GM23338 (cell line): ENCODE measurements at regions not wholly inside any gene's neighbourhood (a gene's known extent, or its start where the extent isn't known, plus 50 kb on each side); places are given as distances from the start of the nearest gene placed in this dataset.

Experiments
- ATAC-seq: fragments of 200-7000 bp; cut with Tn5 transposase; 3 replicates; pipeline ENCODE4 v1.9.1; 2020
- DNase-seq: peaks from one replicate; pipeline ENCODE4 v3.0.0-alpha.2; 2015; ENCODE audit warnings: low spot score
- H2AFZ ChIP-seq: fragments of 200-600 bp; sonication (generic); 2 replicates; pipeline ENCODE4 v1.8.0; 2016; ENCODE audit warnings: antibody characterized with exemption, mild to moderate bottlenecking, moderate library complexity
- H3F3A ChIP-seq: fragments of 200-600 bp; sonication (generic); replicated peaks from 2 replicates; pipeline ENCODE4 v1.8.0; 2017; ENCODE audit warnings: antibody characterized with exemption, mixed run types, low read depth
- H3K27ac ChIP-seq: fragments of 200-600 bp; sonication (generic); 2 replicates; pipeline ENCODE4 v1.6.1; 2016; ENCODE audit warnings: low read depth
- H3K27me3 ChIP-seq: fragments of 200-600 bp; sonication (generic); 2 replicates; pipeline ENCODE4 v1.8.0; 2016; ENCODE audit warnings: mild to moderate bottlenecking, mixed run types, moderate library complexity; ENCODE audit not compliant: insufficient read depth
- H3K36me3 ChIP-seq: fragments of 200-600 bp; sonication (generic); 2 replicates; pipeline ENCODE4 v1.8.0; 2016; ENCODE audit warnings: mild to moderate bottlenecking; ENCODE audit not compliant: insufficient read depth
- H3K4me1 ChIP-seq: fragments of 200-600 bp; sonication (generic); 2 replicates; pipeline ENCODE4 v1.8.0; 2016; ENCODE audit warnings: mild to moderate bottlenecking, moderate library complexity; ENCODE audit not compliant: insufficient read depth
- H3K4me2 ChIP-seq: fragments of 200-600 bp; sonication (generic); 2 replicates; pipeline ENCODE4 v1.7.1; 2017; ENCODE audit warnings: mixed run types
- H3K4me3 ChIP-seq: fragments of 200-600 bp; sonication (generic); 2 replicates; pipeline ENCODE4 v1.6.1; 2016; ENCODE audit warnings: mixed run types
- H3K79me2 ChIP-seq: fragments of 200-600 bp; sonication (generic); replicated peaks from 2 replicates; pipeline ENCODE4 v1.8.0; 2017; ENCODE audit warnings: mild to moderate bottlenecking; ENCODE audit not compliant: insufficient read depth
- H3K9me2 ChIP-seq: fragments of 200-600 bp; sonication (generic); 2 replicates; pipeline ENCODE4 v1.8.0; 2017; ENCODE audit not compliant: insufficient read depth
- H4K20me1 ChIP-seq: fragments of 200-600 bp; sonication (generic); replicated peaks from 2 replicates; pipeline ENCODE4 v1.8.0; 2017; ENCODE audit warnings: mild to moderate bottlenecking; ENCODE audit not compliant: insufficient read depth
- H3K27ac Mint-ChIP-seq: 2 replicates; pipeline ENCODE4 v1.8.0; 2020; ENCODE audit warnings: inconsistent platforms, mild to moderate bottlenecking, moderate library complexity, mixed read lengths
- H3K27me3 Mint-ChIP-seq: 3 replicates; pipeline ENCODE4 v1.8.0; 2022; ENCODE audit warnings: low read depth, mild to moderate bottlenecking, moderate library complexity, mixed read lengths, inconsistent platforms; ENCODE audit not compliant: insufficient read depth, poor library complexity
- H3K36me3 Mint-ChIP-seq: 3 replicates; pipeline ENCODE4 v1.8.0; 2021; ENCODE audit warnings: low read depth, mild to moderate bottlenecking, inconsistent platforms, moderate library complexity, mixed read lengths
- H3K4me1 Mint-ChIP-seq: 3 replicates; pipeline ENCODE4 v1.8.0; 2020; ENCODE audit warnings: mild to moderate bottlenecking, inconsistent platforms, mixed read lengths
- H3K4me3 Mint-ChIP-seq: 3 replicates; pipeline ENCODE4 v1.8.0; 2021; ENCODE audit warnings: moderate library complexity, mild to moderate bottlenecking, inconsistent platforms, mixed read lengths
- H3K9me3 Mint-ChIP-seq: 3 replicates; pipeline ENCODE4 v1.8.0; 2020; ENCODE audit warnings: moderate library complexity, mild to moderate bottlenecking, inconsistent platforms, mixed read lengths
- CREB1 ChIP-seq: fragments of 250-450 bp; sonication (Bioruptor Pico); IDR thresholded peaks from 2 replicates; pipeline ENCODE4 v1.5.0; 2020; ENCODE audit warnings: low read depth, mild to moderate bottlenecking, moderate library complexity
- ETS1 ChIP-seq: IDR thresholded peaks from 2 replicates; pipeline ENCODE4 v1.6.1; 2016; ENCODE audit warnings: antibody characterized with exemption
- EZH2 ChIP-seq: fragments of 200-600 bp; sonication (generic); IDR thresholded peaks from one replicate; pipeline ENCODE4 v1.8.0; 2017; ENCODE audit warnings: antibody characterized with exemption, mild to moderate bottlenecking, low read depth; ENCODE audit not compliant: unreplicated experiment
- EZH2phosphoT487 ChIP-seq: fragments of 200-600 bp; sonication (generic); IDR thresholded peaks from one replicate; pipeline ENCODE4 v1.8.1; 2018; ENCODE audit warnings: antibody characterized with exemption; ENCODE audit not compliant: unreplicated experiment
- JUNB ChIP-seq: IDR thresholded peaks from one replicate; pipeline ENCODE4 v1.6.1; 2016; ENCODE audit warnings: antibody characterized with exemption; ENCODE audit not compliant: unreplicated experiment
- NANOG ChIP-seq: IDR thresholded peaks from 2 replicates; pipeline ENCODE4 v1.6.1; 2016; ENCODE audit warnings: antibody characterized with exemption, borderline replicate concordance
- POLR2AphosphoS5 ChIP-seq: IDR thresholded peaks from 2 replicates; pipeline ENCODE4 v1.6.1; 2016; ENCODE audit warnings: antibody characterized with exemption, low read depth
- STAT1 ChIP-seq: IDR thresholded peaks from one replicate; pipeline ENCODE4 v1.6.1; 2016; ENCODE audit warnings: antibody characterized with exemption; ENCODE audit not compliant: unreplicated experiment
- ZNF114 ChIP-seq: fragments of 250-450 bp; sonication (Bioruptor Pico); IDR thresholded peaks from 2 replicates; pipeline ENCODE4 v1.5.0; 2020; ENCODE audit warnings: mild to moderate bottlenecking, moderate library complexity
- ZNF331 ChIP-seq: fragments of 250-450 bp; sonication (Bioruptor Pico); IDR thresholded peaks from 2 replicates; pipeline ENCODE4 v1.5.0; 2020; ENCODE audit warnings: low read depth, mild to moderate bottlenecking, moderate library complexity
- ZNF462 ChIP-seq: fragments of 250-450 bp; sonication (Bioruptor Pico); IDR thresholded peaks from 2 replicates; pipeline ENCODE4 v1.5.0; 2020; ENCODE audit warnings: mild to moderate bottlenecking, moderate library complexity
- TF ChIP-seq, protein P1 (sequence below), 2 experiments: fragments of 200-600 bp in 1 of 2; sonication (generic) in 1 of 2; conservative IDR thresholded peaks; 2 replicates each; pipeline versions ENCODE4 v1.5.1 to v1.6.1; 2016 to 2017; ENCODE audit warnings: antibody characterized with exemption in 2 of 2, low read depth in 2 of 2, mild to moderate bottlenecking in 2 of 2, moderate library complexity in 1 of 2
- TF ChIP-seq, protein P2 (sequence below): IDR thresholded peaks from one replicate; pipeline ENCODE4 v1.6.1; 2018; ENCODE audit warnings: antibody characterized with exemption; ENCODE audit not compliant: unreplicated experiment

DNA sequence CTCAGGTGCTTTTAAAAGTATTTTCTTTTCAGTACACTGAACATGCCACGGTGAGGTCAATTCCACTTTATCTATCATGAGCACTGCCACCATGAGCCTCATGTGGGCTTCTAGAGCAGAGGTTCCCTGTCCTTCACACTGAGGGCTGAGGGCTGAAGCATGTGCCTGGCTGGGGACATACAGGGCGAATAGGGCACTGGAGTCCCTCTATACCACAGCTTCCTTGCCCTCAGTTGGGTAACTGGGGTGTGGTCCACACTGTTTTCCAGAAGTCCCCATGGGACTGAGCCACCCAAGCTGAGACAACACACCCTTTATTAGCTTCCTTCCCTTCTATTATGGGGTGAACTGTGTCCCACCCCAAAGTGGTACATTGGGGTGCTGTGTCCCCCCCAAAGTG, 172.2 kb upstream of the ID2 start:
- DNase-seq = no peak
- Mint-ChIP-seq H3K36me3 (peaks cover 24% of the 10 kb centered on the region), H3K9me3 (peaks cover 49% of the 10 kb centered on the region), H3K27me3 (peaks cover 11% of the 10 kb centered on the region), H3K4me1 (peaks cover 5% of the 10 kb centered on the region), H3K4me3 (no peak overlapping the region), H3K27ac (no peak overlapping the region)
- Histone ChIP-seq H3K4me2 (no peak overlapping the region), H3K27me3 (no peaks in the 10 kb centered on the region), H3K79me2 (no peaks in the 10 kb centered on the region), H3K36me3 (no peaks in the 10 kb centered on the region), H3K9me2 (no peaks in the 10 kb centered on the region), H4K20me1 (no peaks in the 10 kb centered on the region), H3K27ac (no peak overlapping the region), H3K4me3 (no peak overlapping the region), H3F3A (no peaks in the 10 kb centered on the region), H3K4me1 (no peaks in the 10 kb centered on the region), H2AFZ (no peak overlapping the region)
- no peak for ATAC-seq
- TF ChIP-seq POLR2AphosphoS5 (no peak), ZNF462 (no peak), EZH2phosphoT487 (no peak), CREB1 (no peak), JUNB (no peak), STAT1 (no peak), ETS1 (no peak), ZNF114 (CRISPR knock-in tag) (no peak), EZH2 (no peak), NANOG (no peak), ZNF331 (CRISPR knock-in tag) (no peak)
- TF ChIP-seq, protein P1, sequence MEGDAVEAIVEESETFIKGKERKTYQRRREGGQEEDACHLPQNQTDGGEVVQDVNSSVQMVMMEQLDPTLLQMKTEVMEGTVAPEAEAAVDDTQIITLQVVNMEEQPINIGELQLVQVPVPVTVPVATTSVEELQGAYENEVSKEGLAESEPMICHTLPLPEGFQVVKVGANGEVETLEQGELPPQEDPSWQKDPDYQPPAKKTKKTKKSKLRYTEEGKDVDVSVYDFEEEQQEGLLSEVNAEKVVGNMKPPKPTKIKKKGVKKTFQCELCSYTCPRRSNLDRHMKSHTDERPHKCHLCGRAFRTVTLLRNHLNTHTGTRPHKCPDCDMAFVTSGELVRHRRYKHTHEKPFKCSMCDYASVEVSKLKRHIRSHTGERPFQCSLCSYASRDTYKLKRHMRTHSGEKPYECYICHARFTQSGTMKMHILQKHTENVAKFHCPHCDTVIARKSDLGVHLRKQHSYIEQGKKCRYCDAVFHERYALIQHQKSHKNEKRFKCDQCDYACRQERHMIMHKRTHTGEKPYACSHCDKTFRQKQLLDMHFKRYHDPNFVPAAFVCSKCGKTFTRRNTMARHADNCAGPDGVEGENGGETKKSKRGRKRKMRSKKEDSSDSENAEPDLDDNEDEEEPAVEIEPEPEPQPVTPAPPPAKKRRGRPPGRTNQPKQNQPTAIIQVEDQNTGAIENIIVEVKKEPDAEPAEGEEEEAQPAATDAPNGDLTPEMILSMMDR (conservative IDR thresholded peaks at IDR 0.05; ENCODE audit: low read depth in 2 of 2) = no peak
- TF ChIP-seq, protein P2, sequence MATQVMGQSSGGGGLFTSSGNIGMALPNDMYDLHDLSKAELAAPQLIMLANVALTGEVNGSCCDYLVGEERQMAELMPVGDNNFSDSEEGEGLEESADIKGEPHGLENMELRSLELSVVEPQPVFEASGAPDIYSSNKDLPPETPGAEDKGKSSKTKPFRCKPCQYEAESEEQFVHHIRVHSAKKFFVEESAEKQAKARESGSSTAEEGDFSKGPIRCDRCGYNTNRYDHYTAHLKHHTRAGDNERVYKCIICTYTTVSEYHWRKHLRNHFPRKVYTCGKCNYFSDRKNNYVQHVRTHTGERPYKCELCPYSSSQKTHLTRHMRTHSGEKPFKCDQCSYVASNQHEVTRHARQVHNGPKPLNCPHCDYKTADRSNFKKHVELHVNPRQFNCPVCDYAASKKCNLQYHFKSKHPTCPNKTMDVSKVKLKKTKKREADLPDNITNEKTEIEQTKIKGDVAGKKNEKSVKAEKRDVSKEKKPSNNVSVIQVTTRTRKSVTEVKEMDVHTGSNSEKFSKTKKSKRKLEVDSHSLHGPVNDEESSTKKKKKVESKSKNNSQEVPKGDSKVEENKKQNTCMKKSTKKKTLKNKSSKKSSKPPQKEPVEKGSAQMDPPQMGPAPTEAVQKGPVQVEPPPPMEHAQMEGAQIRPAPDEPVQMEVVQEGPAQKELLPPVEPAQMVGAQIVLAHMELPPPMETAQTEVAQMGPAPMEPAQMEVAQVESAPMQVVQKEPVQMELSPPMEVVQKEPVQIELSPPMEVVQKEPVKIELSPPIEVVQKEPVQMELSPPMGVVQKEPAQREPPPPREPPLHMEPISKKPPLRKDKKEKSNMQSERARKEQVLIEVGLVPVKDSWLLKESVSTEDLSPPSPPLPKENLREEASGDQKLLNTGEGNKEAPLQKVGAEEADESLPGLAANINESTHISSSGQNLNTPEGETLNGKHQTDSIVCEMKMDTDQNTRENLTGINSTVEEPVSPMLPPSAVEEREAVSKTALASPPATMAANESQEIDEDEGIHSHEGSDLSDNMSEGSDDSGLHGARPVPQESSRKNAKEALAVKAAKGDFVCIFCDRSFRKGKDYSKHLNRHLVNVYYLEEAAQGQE = no peak
